Body of pancreas (tissue), 4 donors: ENCODE measurements at regions not wholly inside any gene's neighbourhood (a gene's known extent, or its start where the extent isn't known, plus 50 kb on each side); places are given as distances from the start of the nearest gene placed in this dataset.

ENCODE experiments used
- ATAC-seq: fragments of 150-250 bp; one replicate; pipeline ENCODE4 v1.9.1; 2016
- DNase-seq, 4 donors: peaks; one replicate each; pipeline ENCODE4 v3.0.0-alpha.2; 2019
- H3K27ac ChIP-seq, 4 donors: fragments of 200-600 bp; sonication (generic); 1 replicate in 3 of 4; 2 replicates in 1 of 4; pipeline versions ENCODE4 v1.5.1 to v1.6.1; 2016 to 2019; ENCODE audit warnings: mild to moderate bottlenecking in 1 of 4, mixed read lengths in 1 of 4, moderate library complexity in 1 of 4
- H3K27me3 ChIP-seq, 2 donors: fragments of 200-600 bp; sonication (generic); one replicate each; pipeline ENCODE4 v1.6.0; 2016; ENCODE audit warnings: mild to moderate bottlenecking in 1 of 2
- H3K36me3 ChIP-seq, 2 donors: fragments of 200-600 bp; sonication (generic); replicated peaks in 1 of 2; 2 replicates each; pipeline ENCODE4 v1.5.1; 2016; ENCODE audit warnings: low read depth in 2 of 2; ENCODE audit not compliant: insufficient read depth in 1 of 2
- H3K4me1 ChIP-seq: fragments of 200-600 bp; sonication (generic); one replicate; pipeline ENCODE4 v1.6.0; 2016
- H3K4me3 ChIP-seq, 2 donors: fragments of 200-600 bp; sonication (generic); 1 replicate in 1 of 2; 2 replicates in 1 of 2; pipeline ENCODE4 v1.5.1; 2016 to 2019
- H3K9me3 ChIP-seq, 3 donors: fragments of 200-600 bp; sonication (generic); 1 replicate in 2 of 3; 2 replicates in 1 of 3; pipeline ENCODE4 v1.5.1; 2016
- POLR2A ChIP-seq, 3 donors: fragments of 450-650 bp; IDR thresholded peaks; one replicate each; pipeline ENCODE4 v1.6.1; 2016; ENCODE audit warnings: antibody characterized with exemption in 3 of 3, mild to moderate bottlenecking in 2 of 3
- WGBS, 2 donors: methylation state at CpG; one replicate each; pipeline ENCODE4 v1.1.5; 2017; 5-methylcytosine and 5-hydroxymethylcytosine counted together
- intact Hi-C: fragments of 100-400 bp; cut with DNase I; formaldehyde crosslinking; loops from one replicate; pipeline ENCODE4 v1.15.1; 2023
- TF ChIP-seq, protein P1 (sequence below), 7 experiments: fragments of 450-650 bp in 4 of 7; fragments of 200-600 bp in 3 of 7; sonication (generic) in 3 of 7; IDR thresholded peaks; one replicate each; pipeline ENCODE4 v1.5.1; 2016 to 2019; ENCODE audit warnings: antibody characterized with exemption in 7 of 7

DNA sequence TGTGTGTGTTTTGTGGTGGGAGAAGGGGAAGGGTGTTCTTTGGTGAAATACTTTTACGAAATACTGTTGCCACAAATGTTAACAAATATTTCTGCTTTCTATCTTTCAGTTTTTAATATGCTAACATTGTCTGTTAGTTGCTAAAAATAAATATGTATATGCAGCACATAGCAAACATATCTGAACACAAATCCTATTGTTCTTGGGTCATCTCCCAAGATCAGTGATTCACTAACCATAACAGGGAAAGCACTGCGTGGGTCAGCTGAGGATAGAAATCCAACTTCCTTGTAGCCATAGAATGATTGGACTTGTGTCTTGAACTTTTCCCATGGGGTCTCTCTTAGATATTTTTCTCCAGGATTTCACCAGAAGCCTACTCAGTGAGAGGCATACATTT is 250.3 kb upstream of the FAM47A start:
- TF ChIP-seq POLR2A (IDR thresholded peaks at IDR 0.05) = no peak
- TF ChIP-seq, protein P1, sequence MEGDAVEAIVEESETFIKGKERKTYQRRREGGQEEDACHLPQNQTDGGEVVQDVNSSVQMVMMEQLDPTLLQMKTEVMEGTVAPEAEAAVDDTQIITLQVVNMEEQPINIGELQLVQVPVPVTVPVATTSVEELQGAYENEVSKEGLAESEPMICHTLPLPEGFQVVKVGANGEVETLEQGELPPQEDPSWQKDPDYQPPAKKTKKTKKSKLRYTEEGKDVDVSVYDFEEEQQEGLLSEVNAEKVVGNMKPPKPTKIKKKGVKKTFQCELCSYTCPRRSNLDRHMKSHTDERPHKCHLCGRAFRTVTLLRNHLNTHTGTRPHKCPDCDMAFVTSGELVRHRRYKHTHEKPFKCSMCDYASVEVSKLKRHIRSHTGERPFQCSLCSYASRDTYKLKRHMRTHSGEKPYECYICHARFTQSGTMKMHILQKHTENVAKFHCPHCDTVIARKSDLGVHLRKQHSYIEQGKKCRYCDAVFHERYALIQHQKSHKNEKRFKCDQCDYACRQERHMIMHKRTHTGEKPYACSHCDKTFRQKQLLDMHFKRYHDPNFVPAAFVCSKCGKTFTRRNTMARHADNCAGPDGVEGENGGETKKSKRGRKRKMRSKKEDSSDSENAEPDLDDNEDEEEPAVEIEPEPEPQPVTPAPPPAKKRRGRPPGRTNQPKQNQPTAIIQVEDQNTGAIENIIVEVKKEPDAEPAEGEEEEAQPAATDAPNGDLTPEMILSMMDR (IDR thresholded peaks at IDR 0.05) = no peak
- no peak overlapping the region for H3K27ac ChIP-seq
- H3K9me3 ChIP-seq = no peaks in the 10 kb centered on the region
- no peaks in the 10 kb centered on the region for H3K36me3 ChIP-seq
- H3K27me3 ChIP-seq = no peaks in the 10 kb centered on the region
- no peak overlapping the region for H3K4me3 ChIP-seq
- no peak for DNase-seq
- intact Hi-C loops = no loop called here
- no peak for ATAC-seq
- no peaks in the 10 kb centered on the region for H3K4me1 ChIP-seq
- 51 to 56% methylated on average over 2 of the region's 2 CpGs for WGBS, 2 donors

DNA sequence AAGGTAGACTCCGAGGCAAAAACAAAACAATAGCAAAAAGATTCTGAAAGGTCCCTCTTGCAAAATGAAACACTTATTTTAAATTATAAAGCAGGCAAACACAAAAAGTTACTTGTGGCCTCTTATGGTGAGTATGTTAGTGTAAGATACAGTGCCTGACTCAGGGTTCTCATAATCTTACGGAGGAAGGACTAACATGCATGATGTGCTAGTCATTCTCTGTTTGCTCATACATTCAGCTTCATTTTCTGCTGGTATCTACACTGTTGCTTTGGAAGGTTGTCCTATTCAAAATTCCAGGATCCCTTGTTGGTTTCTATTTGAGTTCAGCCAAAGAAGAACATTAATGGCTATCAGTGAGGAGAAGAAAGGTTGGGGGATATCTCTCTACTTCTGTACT is 249.1 kb upstream of the FAM47A start:
- WGBS, 2 donors = 57 to 74% methylated on average over 2 of the region's 2 CpGs
- TF ChIP-seq POLR2A (IDR thresholded peaks at IDR 0.05) = no peak
- TF ChIP-seq, protein P1 (IDR thresholded peaks at IDR 0.05) = no peak

DNA sequence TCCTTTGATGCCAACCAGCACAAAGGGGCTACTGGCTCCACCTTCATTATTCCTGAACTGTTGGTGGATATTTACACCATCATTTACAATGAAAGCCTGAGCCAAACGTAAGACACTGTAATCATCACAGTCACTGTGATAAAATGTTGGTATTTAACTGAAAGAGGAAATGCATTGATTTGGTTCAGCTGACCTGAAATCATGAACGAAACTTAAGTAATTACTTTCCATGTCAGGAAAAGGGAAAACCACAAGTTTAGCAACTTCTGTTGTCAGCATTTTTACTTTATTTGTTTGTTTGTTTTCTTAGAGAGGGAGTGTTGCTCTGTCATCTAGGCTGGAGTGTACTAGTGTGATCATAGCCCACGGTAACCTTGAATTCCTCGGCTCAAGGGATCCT is 247.8 kb upstream of the FAM47A start:
- Histone ChIP-seq H3K36me3 (no peaks in the 10 kb centered on the region), H3K4me1 (no peaks in the 10 kb centered on the region), H3K4me3 (no peak overlapping the region), H3K27me3 (no peaks in the 10 kb centered on the region), H3K9me3 (no peaks in the 10 kb centered on the region), H3K27ac (no peak overlapping the region)
- WGBS, 2 donors = 23 to 31% methylated on average over 4 of the region's 4 CpGs
- no peak for ATAC-seq
- TF ChIP-seq, protein P1 (IDR thresholded peaks at IDR 0.05) = no peak
- TF ChIP-seq POLR2A (IDR thresholded peaks at IDR 0.05) = no peak
- no peak for DNase-seq
- intact Hi-C loops = no loop called here

More for the DNA sequence above, 249.1 kb upstream of the FAM47A start:
- DNase-seq (no peak), ATAC-seq (no peak)
- Histone ChIP-seq H3K9me3 (no peaks in the 10 kb centered on the region), H3K4me3 (no peak overlapping the region), H3K36me3 (no peaks in the 10 kb centered on the region), H3K4me1 (no peaks in the 10 kb centered on the region), H3K27me3 (no peaks in the 10 kb centered on the region), H3K27ac (no peak overlapping the region)
- intact Hi-C loops = no loop called here

DNA sequence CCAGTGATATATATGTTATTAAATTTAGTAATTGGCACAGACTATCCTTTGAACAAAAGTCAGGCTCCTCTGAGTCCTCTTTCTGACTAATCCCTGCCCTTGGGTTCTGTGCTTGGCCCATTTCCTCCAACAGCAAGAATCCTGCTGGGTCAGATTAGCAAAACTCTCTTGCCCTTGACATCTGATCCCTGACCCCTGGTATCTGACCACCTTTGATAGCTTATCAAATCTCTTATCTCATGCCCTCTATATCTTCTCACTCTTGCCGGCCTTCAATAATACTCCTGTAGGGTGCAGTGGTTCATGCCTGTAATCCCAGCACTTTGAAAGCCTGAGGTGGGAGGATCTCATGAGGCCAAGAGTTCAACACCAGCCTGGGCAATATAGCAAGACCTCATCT is 245.5 kb upstream of the FAM47A start:
- ATAC-seq = no peak

DNA sequence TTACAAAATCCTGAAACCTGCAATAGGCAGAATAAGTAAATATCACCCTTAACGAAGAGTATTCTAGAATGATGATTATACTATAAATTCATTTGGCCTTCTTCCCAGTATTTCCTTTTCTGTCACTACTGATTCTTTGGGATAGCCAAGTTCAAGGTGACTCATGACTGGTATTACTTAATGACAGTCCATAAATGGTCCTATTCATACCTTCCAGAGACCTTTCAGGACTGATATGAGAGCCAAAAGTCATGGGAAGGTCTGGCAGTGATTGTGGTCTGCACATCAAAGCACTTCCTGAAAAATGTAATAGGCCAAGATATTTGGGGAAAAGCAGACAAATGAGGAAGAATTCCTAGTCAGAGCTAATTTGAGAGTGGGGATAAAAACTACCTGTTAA is 239.6 kb upstream of the FAM47A start:
- H3K27me3 ChIP-seq = no peaks in the 10 kb centered on the region
- no peaks in the 10 kb centered on the region for H3K36me3 ChIP-seq
- no peaks in the 10 kb centered on the region for H3K4me1 ChIP-seq
- TF ChIP-seq, protein P1 (IDR thresholded peaks at IDR 0.05) = no peak
- TF ChIP-seq POLR2A (IDR thresholded peaks at IDR 0.05) = no peak
- intact Hi-C loops = no loop called here
- WGBS, 2 donors = 0 to 21% methylated on average over 1 of the region's 1 CpG
- H3K4me3 ChIP-seq = no peak overlapping the region
- ATAC-seq (no peak), DNase-seq (no peak)
- H3K9me3 ChIP-seq = no peaks in the 10 kb centered on the region
- H3K27ac ChIP-seq = no peak overlapping the region

More for the DNA sequence above, 245.5 kb upstream of the FAM47A start:
- H3K27ac ChIP-seq = no peak overlapping the region
- no peaks in the 10 kb centered on the region for H3K27me3 ChIP-seq
- no peaks in the 10 kb centered on the region for H3K4me1 ChIP-seq
- TF ChIP-seq, protein P1 (IDR thresholded peaks at IDR 0.05) = no peak
- TF ChIP-seq POLR2A (IDR thresholded peaks at IDR 0.05) = no peak
- H3K4me3 ChIP-seq = no peak overlapping the region
- no peaks in the 10 kb centered on the region for H3K36me3 ChIP-seq
- WGBS, 2 donors = 20 to 22% methylated on average over 1 of the region's 1 CpG
- intact Hi-C loops = no loop called here
- H3K9me3 ChIP-seq = no peaks in the 10 kb centered on the region
- DNase-seq = no peak
